Panc1 (cell line): ENCODE measurements at regions not wholly inside any gene's neighbourhood (a gene's known extent, or its start where the extent isn't known, plus 50 kb on each side); places are given as distances from the start of the nearest gene placed in this dataset.

Experiments used
- CTCF ChIP-seq: fragments of 450-650 bp; IDR thresholded peaks from 2 replicates; pipeline ENCODE4 v1.5.1; 2017; ENCODE audit warnings: mild to moderate bottlenecking
- POLR2AphosphoS5 ChIP-seq: IDR thresholded peaks from 2 replicates; pipeline ENCODE4 v1.6.1; 2012; ENCODE audit warnings: mild to moderate bottlenecking, low read depth, low read length, moderate library complexity
- REST ChIP-seq, 2 experiments: IDR thresholded peaks; 2 replicates each; pipeline ENCODE4 v1.6.1; 2011 to 2012; ENCODE audit warnings: low read depth in 2 of 2, control low read depth in 1 of 2, low read length in 1 of 2, mild to moderate bottlenecking in 1 of 2, moderate library complexity in 1 of 2; ENCODE audit not compliant: insufficient read depth in 1 of 2
- SIN3A ChIP-seq: IDR thresholded peaks from 2 replicates; pipeline ENCODE4 v1.6.1; 2012; ENCODE audit warnings: low read depth, mild to moderate bottlenecking, low read length, moderate library complexity, borderline replicate concordance; ENCODE audit not compliant: insufficient read depth
- TCF7L2 ChIP-seq: IDR thresholded peaks from 2 replicates; pipeline ENCODE4 v1.6.1; 2011; ENCODE audit warnings: mild to moderate bottlenecking, low read depth, low read length, inconsistent platforms

GRCh38 chr1:230552880-230553279, 89.4 kb upstream of the COG2 start:
- no peak for TF ChIP-seq CTCF
- no peak for TF ChIP-seq POLR2AphosphoS5
- TF ChIP-seq REST (IDR thresholded peaks at IDR 0.05; ENCODE audit: insufficient read depth in 1 of 2, low read depth in 2 of 2, low read length in 1 of 2): no peak
- no peak for TF ChIP-seq SIN3A
- no peak for TF ChIP-seq TCF7L2
